ENCODE measurements at regions not wholly inside any gene's neighbourhood (a gene's known extent, or its start where the extent isn't known, plus 50 kb on each side); places are given as distances from the start of the nearest gene placed in this dataset.

- WGBS, 2 donors: 72 to 75% methylated on average over 1 of the region's 1 CpG
Measured at GRCh38 chr5:104283136-104283535, 720.5 kb upstream of the NUDT12 start.

GRCh38 chr5:104273725-104274124 is 711.1 kb upstream of the NUDT12 start:
- Histone ChIP-seq H3K4me1 (no peaks in the 10 kb centered on the region), H3K36me3 (no peaks in the 10 kb centered on the region), H3K27ac (no peak overlapping the region), H3K9me3 (no peaks in the 10 kb centered on the region), H3K4me3 (no peak overlapping the region), H3K27me3 (no peaks in the 10 kb centered on the region)
- ATAC-seq (no peak), DNase-seq (no peak)
- no peak for TF ChIP-seq CTCF (IDR thresholded peaks at IDR 0.05)
- intact Hi-C loops (cut with DNase I): no loop called here
- 75 to 83% methylated on average over 2 of the region's 2 CpGs for WGBS, 2 donors

More at GRCh38 chr5:104283136-104283535, 720.5 kb upstream of the NUDT12 start:
- no peak for ATAC-seq
- no peak for TF ChIP-seq CTCF (IDR thresholded peaks at IDR 0.05)
- H3K36me3 ChIP-seq: no peaks in the 10 kb centered on the region
- DNase-seq: no peak
- intact Hi-C loops (cut with DNase I): no loop called here
- H3K27me3 ChIP-seq: no peaks in the 10 kb centered on the region
- no peak overlapping the region for H3K27ac ChIP-seq
- H3K4me1 ChIP-seq: no peaks in the 10 kb centered on the region
- H3K9me3 ChIP-seq: peaks cover 0 to 25% (median 11%) of the 10 kb centered on the region in 11 donors
- no peak overlapping the region for H3K4me3 ChIP-seq

- no peak for ATAC-seq
Measured at GRCh38 chr5:104267320-104268015, 704.9 kb upstream of the NUDT12 start.

GRCh38 chr5:104266161-104266560 is 703.6 kb upstream of the NUDT12 start:
- Histone ChIP-seq H3K27ac (no peak overlapping the region), H3K27me3 (no peaks in the 10 kb centered on the region), H3K4me3 (no peak overlapping the region), H3K36me3 (no peaks in the 10 kb centered on the region), H3K9me3 (peaks cover 0 to 5% (median 0%) of the 10 kb centered on the region in 11 donors), H3K4me1 (no peaks in the 10 kb centered on the region)
- TF ChIP-seq CTCF (IDR thresholded peaks at IDR 0.05): no peak
- no peak for DNase-seq
- 87 to 89% methylated on average over 1 of the region's 1 CpG for WGBS, 2 donors
- no peak for ATAC-seq
- intact Hi-C loops (cut with DNase I): no loop called here

More at GRCh38 chr5:104267320-104268015, 704.9 kb upstream of the NUDT12 start:
- Histone ChIP-seq H3K4me3 (no peak overlapping the region), H3K27ac (no peak overlapping the region), H3K36me3 (no peaks in the 10 kb centered on the region), H3K9me3 (peaks cover 0 to 5% (median 0%) of the 10 kb centered on the region in 11 donors), H3K27me3 (no peaks in the 10 kb centered on the region), H3K4me1 (no peaks in the 10 kb centered on the region)
- no peak for TF ChIP-seq CTCF (IDR thresholded peaks at IDR 0.05)
- 64 to 68% methylated on average over 3 of the region's 3 CpGs for WGBS, 2 donors
- no peak for DNase-seq
- intact Hi-C loops (cut with DNase I): no loop called here
